ENCODE measurements at regions not wholly inside any gene's neighbourhood (a gene's known extent, or its start where the extent isn't known, plus 50 kb on each side); places are given as distances from the start of the nearest gene placed in this dataset.

GRCh38 chr3:6108957-6109356 lies 752.0 kb upstream of the GRM7 start:
- H3K27ac ChIP-seq (ENCODE audit: low read length), result no peak overlapping the region
- no peaks in the 10 kb centered on the region for H3K27me3 ChIP-seq (ENCODE audit: control insufficient read depth, insufficient read depth, low read length)
- TF ChIP-seq CTCF (IDR thresholded peaks at IDR 0.05), result no peak
- no peaks in the 10 kb centered on the region for H3K36me3 ChIP-seq (ENCODE audit: control insufficient read depth, insufficient read depth, low read length)
- Mint-ChIP-seq H3K27ac (no peak overlapping the region), H3K27me3 (ENCODE audit: low read depth in 2 of 2) (no peaks in the 10 kb centered on the region), H3K36me3 (no peaks in the 10 kb centered on the region), H3K9me3 (peaks cover 8 to 30% of the 10 kb centered on the region in 2 donors), H3K4me1 (no peaks in the 10 kb centered on the region), H3K4me3 (no peak overlapping the region)
- no peak for DNase-seq
- no peaks in the 10 kb centered on the region for H3K9me3 ChIP-seq (ENCODE audit: control insufficient read depth, insufficient read depth, low read length)
- WGBS (ENCODE audit: insufficient coverage), result 100% methylated on average over 3 of the region's 7 CpGs
- ATAC-seq, result no peak
- intact Hi-C loops (cut with micrococcal nuclease), result no loop called here
- no peak overlapping the region for H3K4me3 ChIP-seq (ENCODE audit: low read length)
- no peaks in the 10 kb centered on the region for H3K4me1 ChIP-seq (ENCODE audit: control insufficient read depth, insufficient read depth, low read length)

- no peak overlapping the region for H3K4me3 ChIP-seq (ENCODE audit: low read length)
- no peak overlapping the region for H3K27ac Mint-ChIP-seq
- no peaks in the 10 kb centered on the region for H3K27me3 ChIP-seq (ENCODE audit: control insufficient read depth, insufficient read depth, low read length)
- H3K9me3 Mint-ChIP-seq, result peaks cover 5 to 29% of the 10 kb centered on the region in 2 donors
- ATAC-seq (no peak), DNase-seq (no peak)
- no peaks in the 10 kb centered on the region for H3K36me3 ChIP-seq (ENCODE audit: control insufficient read depth, insufficient read depth, low read length)
- H3K4me1 ChIP-seq (ENCODE audit: control insufficient read depth, insufficient read depth, low read length), result no peaks in the 10 kb centered on the region
- H3K27me3 Mint-ChIP-seq (ENCODE audit: low read depth in 2 of 2), result no peaks in the 10 kb centered on the region
- H3K4me1 Mint-ChIP-seq, result no peaks in the 10 kb centered on the region
- WGBS (ENCODE audit: insufficient coverage), result 83% methylated on average over 3 of the region's 3 CpGs
- no peaks in the 10 kb centered on the region for H3K9me3 ChIP-seq (ENCODE audit: control insufficient read depth, insufficient read depth, low read length)
- no peak for TF ChIP-seq CTCF (IDR thresholded peaks at IDR 0.05)
- no peak overlapping the region for H3K27ac ChIP-seq (ENCODE audit: low read length)
- no peaks in the 10 kb centered on the region for H3K36me3 Mint-ChIP-seq
- intact Hi-C loops (cut with micrococcal nuclease), result no loop called here
- no peak overlapping the region for H3K4me3 Mint-ChIP-seq
Measured at GRCh38 chr3:6110451-6110850, 750.5 kb upstream of the GRM7 start.

- no peak for ATAC-seq
- H3K27me3 ChIP-seq (ENCODE audit: control insufficient read depth, insufficient read depth, low read length), result no peaks in the 10 kb centered on the region
- no peak for TF ChIP-seq CTCF (IDR thresholded peaks at IDR 0.05)
- H3K4me3 ChIP-seq (ENCODE audit: low read length), result no peak overlapping the region
- Mint-ChIP-seq H3K4me1 (no peaks in the 10 kb centered on the region), H3K36me3 (no peaks in the 10 kb centered on the region), H3K27ac (no peak overlapping the region), H3K27me3 (ENCODE audit: low read depth in 2 of 2) (no peaks in the 10 kb centered on the region), H3K9me3 (peaks cover 5 to 26% of the 10 kb centered on the region in 2 donors), H3K4me3 (no peak overlapping the region)
- no peak for DNase-seq
- no peak overlapping the region for H3K27ac ChIP-seq (ENCODE audit: low read length)
- intact Hi-C loops (cut with micrococcal nuclease), result no loop called here
- H3K9me3 ChIP-seq (ENCODE audit: control insufficient read depth, insufficient read depth, low read length), result no peaks in the 10 kb centered on the region
- no peaks in the 10 kb centered on the region for H3K4me1 ChIP-seq (ENCODE audit: control insufficient read depth, insufficient read depth, low read length)
- WGBS (ENCODE audit: insufficient coverage), result 59% methylated on average over 2 of the region's 3 CpGs
- no peaks in the 10 kb centered on the region for H3K36me3 ChIP-seq (ENCODE audit: control insufficient read depth, insufficient read depth, low read length)
Measured at GRCh38 chr3:6112546-6112945, 748.4 kb upstream of the GRM7 start.

GRCh38 chr3:6113338-6113737 lies 747.6 kb upstream of the GRM7 start:
- Mint-ChIP-seq H3K27ac (no peak overlapping the region), H3K4me3 (no peak overlapping the region), H3K9me3 (peaks cover 7 to 24% of the 10 kb centered on the region in 2 donors), H3K36me3 (no peaks in the 10 kb centered on the region), H3K27me3 (ENCODE audit: low read depth in 2 of 2) (no peaks in the 10 kb centered on the region), H3K4me1 (no peaks in the 10 kb centered on the region)
- TF ChIP-seq CTCF (IDR thresholded peaks at IDR 0.05), result no peak
- no peak for DNase-seq
- Histone ChIP-seq H3K4me1 (ENCODE audit: control insufficient read depth, insufficient read depth, low read length) (no peaks in the 10 kb centered on the region), H3K4me3 (ENCODE audit: low read length) (no peak overlapping the region), H3K36me3 (ENCODE audit: control insufficient read depth, insufficient read depth, low read length) (no peaks in the 10 kb centered on the region), H3K9me3 (ENCODE audit: control insufficient read depth, insufficient read depth, low read length) (no peaks in the 10 kb centered on the region), H3K27me3 (ENCODE audit: control insufficient read depth, insufficient read depth, low read length) (no peaks in the 10 kb centered on the region), H3K27ac (ENCODE audit: low read length) (no peak overlapping the region)
- ATAC-seq, result no peak
- 91% methylated on average over 2 of the region's 2 CpGs for WGBS (ENCODE audit: insufficient coverage)
- intact Hi-C loops (cut with micrococcal nuclease), result no loop called here

Data from natural killer cell (primary cell).